ENCODE measurements at regions not wholly inside any gene's neighbourhood (a gene's known extent, or its start where the extent isn't known, plus 50 kb on each side); places are given as distances from the start of the nearest gene placed in this dataset.

GRCh38 chr7:86943447-86943846 lies 116.0 kb downstream of the ELAPOR2 start:
- H3K27ac Mint-ChIP-seq, result no peak overlapping the region
- no peaks in the 10 kb centered on the region for H3K36me3 Mint-ChIP-seq (ENCODE audit: low read depth)

GRCh38 chr7:86942995-86943394 lies 116.5 kb downstream of the ELAPOR2 start:
- ATAC-seq, result no peak
- DNase-seq, result no peak
- H3K27me3 Mint-ChIP-seq, result peaks cover 5% of the 10 kb centered on the region
- H3K27ac Mint-ChIP-seq, result no peak overlapping the region
- H3K36me3 Mint-ChIP-seq (ENCODE audit: low read depth), result no peaks in the 10 kb centered on the region
- H3K9me3 Mint-ChIP-seq, result no peaks in the 10 kb centered on the region
- H3K4me1 Mint-ChIP-seq, result no peaks in the 10 kb centered on the region
- no peak overlapping the region for H3K4me3 Mint-ChIP-seq

More at GRCh38 chr7:86943447-86943846, 116.0 kb downstream of the ELAPOR2 start:
- DNase-seq (no peak), ATAC-seq (no peak)
- no peak overlapping the region for H3K4me3 Mint-ChIP-seq
- peaks cover 5% of the 10 kb centered on the region for H3K27me3 Mint-ChIP-seq
- no peaks in the 10 kb centered on the region for H3K9me3 Mint-ChIP-seq
- no peaks in the 10 kb centered on the region for H3K4me1 Mint-ChIP-seq

- no peak overlapping the region for H3K27ac Mint-ChIP-seq
- ATAC-seq (no peak), DNase-seq (no peak)
- H3K27me3 Mint-ChIP-seq, result peaks cover 5% of the 10 kb centered on the region
- H3K9me3 Mint-ChIP-seq, result no peaks in the 10 kb centered on the region
- no peaks in the 10 kb centered on the region for H3K36me3 Mint-ChIP-seq (ENCODE audit: low read depth)
- H3K4me1 Mint-ChIP-seq, result no peaks in the 10 kb centered on the region
- no peak overlapping the region for H3K4me3 Mint-ChIP-seq
Measured at GRCh38 chr7:86942081-86942480, 117.4 kb downstream of the ELAPOR2 start.

- Mint-ChIP-seq H3K9me3 (no peaks in the 10 kb centered on the region), H3K36me3 (ENCODE audit: low read depth) (no peaks in the 10 kb centered on the region), H3K27me3 (peaks cover 2% of the 10 kb centered on the region), H3K27ac (no peak overlapping the region), H3K4me3 (no peak overlapping the region), H3K4me1 (no peaks in the 10 kb centered on the region)
- peak; percentile 36 for DNase-seq
- no peak for ATAC-seq
Measured at GRCh38 chr7:86939197-86939814, 120.1 kb downstream of the ELAPOR2 start.

- no peaks in the 10 kb centered on the region for H3K9me3 Mint-ChIP-seq
- no peaks in the 10 kb centered on the region for H3K36me3 Mint-ChIP-seq (ENCODE audit: low read depth)
Measured at GRCh38 chr7:86937363-86937878, 122.0 kb downstream of the ELAPOR2 start.

GRCh38 chr7:86933295-86933845 lies 126.1 kb downstream of the ELAPOR2 start:
- no peak overlapping the region for H3K4me3 Mint-ChIP-seq
- DNase-seq (no peak), ATAC-seq (no peak)
- no peaks in the 10 kb centered on the region for H3K36me3 Mint-ChIP-seq (ENCODE audit: low read depth)
- no peaks in the 10 kb centered on the region for H3K9me3 Mint-ChIP-seq
- H3K27ac Mint-ChIP-seq, result no peak overlapping the region
- peaks cover 15% of the 10 kb centered on the region for H3K4me1 Mint-ChIP-seq
- no peaks in the 10 kb centered on the region for H3K27me3 Mint-ChIP-seq

More at GRCh38 chr7:86937363-86937878, 122.0 kb downstream of the ELAPOR2 start:
- peak; percentile 63 for ATAC-seq
- Mint-ChIP-seq H3K4me3 (no peak overlapping the region), H3K27ac (no peak overlapping the region), H3K4me1 (no peaks in the 10 kb centered on the region), H3K27me3 (peaks cover 2% of the 10 kb centered on the region)
- DNase-seq, result no peak

- ATAC-seq (peak; percentile 70), DNase-seq (no peak)
- H3K4me3 Mint-ChIP-seq, result no peak overlapping the region
- peaks cover 2% of the 10 kb centered on the region for H3K27me3 Mint-ChIP-seq
- peaks cover 15% of the 10 kb centered on the region for H3K4me1 Mint-ChIP-seq
- H3K9me3 Mint-ChIP-seq, result no peaks in the 10 kb centered on the region
- no peaks in the 10 kb centered on the region for H3K36me3 Mint-ChIP-seq (ENCODE audit: low read depth)
- peak overlapping the region; percentile 47 for H3K27ac Mint-ChIP-seq
Measured at GRCh38 chr7:86932038-86932512, 127.4 kb downstream of the ELAPOR2 start.

- Mint-ChIP-seq H3K4me1 (peaks cover 15% of the 10 kb centered on the region), H3K4me3 (no peak overlapping the region), H3K27me3 (peaks cover 3% of the 10 kb centered on the region), H3K36me3 (ENCODE audit: low read depth) (no peaks in the 10 kb centered on the region), H3K27ac (peak overlapping the region; percentile 34), H3K9me3 (no peaks in the 10 kb centered on the region)
- DNase-seq (no peak), ATAC-seq (peak; percentile 71)
Measured at GRCh38 chr7:86931439-86931838, 128.0 kb downstream of the ELAPOR2 start.

GRCh38 chr7:86930554-86931307 lies 128.7 kb downstream of the ELAPOR2 start:
- peak overlapping the region; percentile 6 for H3K27ac Mint-ChIP-seq
- DNase-seq, result no peak
- peak; percentile 33 for ATAC-seq
- no peak overlapping the region for H3K4me3 Mint-ChIP-seq
- H3K4me1 Mint-ChIP-seq, result peaks cover 15% of the 10 kb centered on the region
- no peaks in the 10 kb centered on the region for H3K36me3 Mint-ChIP-seq (ENCODE audit: low read depth)
- no peaks in the 10 kb centered on the region for H3K9me3 Mint-ChIP-seq
- peaks cover 3% of the 10 kb centered on the region for H3K27me3 Mint-ChIP-seq

GRCh38 chr7:86929293-86930109 lies 130.0 kb downstream of the ELAPOR2 start:
- DNase-seq, result no peak
- Mint-ChIP-seq H3K27me3 (peaks cover 3% of the 10 kb centered on the region), H3K27ac (no peak overlapping the region), H3K4me1 (peaks cover 15% of the 10 kb centered on the region), H3K9me3 (no peaks in the 10 kb centered on the region), H3K36me3 (ENCODE audit: low read depth) (no peaks in the 10 kb centered on the region), H3K4me3 (no peak overlapping the region)
- no peak for ATAC-seq

GRCh38 chr7:86928308-86928707 lies 131.1 kb downstream of the ELAPOR2 start:
- H3K27me3 Mint-ChIP-seq, result peaks cover 3% of the 10 kb centered on the region
- H3K9me3 Mint-ChIP-seq, result no peaks in the 10 kb centered on the region
- no peaks in the 10 kb centered on the region for H3K36me3 Mint-ChIP-seq (ENCODE audit: low read depth)
- no peak for ATAC-seq
- peaks cover 15% of the 10 kb centered on the region for H3K4me1 Mint-ChIP-seq
- no peak overlapping the region for H3K27ac Mint-ChIP-seq
- no peak overlapping the region for H3K4me3 Mint-ChIP-seq
- no peak for DNase-seq

- H3K4me3 Mint-ChIP-seq, result no peak overlapping the region
- peaks cover 3% of the 10 kb centered on the region for H3K27me3 Mint-ChIP-seq
- peaks cover 10% of the 10 kb centered on the region for H3K4me1 Mint-ChIP-seq
- no peaks in the 10 kb centered on the region for H3K36me3 Mint-ChIP-seq (ENCODE audit: low read depth)
- DNase-seq (peak; percentile 7), ATAC-seq (no peak)
- H3K9me3 Mint-ChIP-seq, result no peaks in the 10 kb centered on the region
- no peak overlapping the region for H3K27ac Mint-ChIP-seq
Measured at GRCh38 chr7:86926732-86927131, 132.7 kb downstream of the ELAPOR2 start.

- Mint-ChIP-seq H3K36me3 (ENCODE audit: low read depth) (no peaks in the 10 kb centered on the region), H3K27me3 (peaks cover 3% of the 10 kb centered on the region), H3K9me3 (no peaks in the 10 kb centered on the region), H3K27ac (no peak overlapping the region), H3K4me1 (peaks cover 3% of the 10 kb centered on the region), H3K4me3 (no peak overlapping the region)
- no peak for DNase-seq
- no peak for ATAC-seq
Measured at GRCh38 chr7:86925221-86925620, 134.2 kb downstream of the ELAPOR2 start.

GRCh38 chr7:86923527-86923926 lies 135.9 kb downstream of the ELAPOR2 start:
- no peaks in the 10 kb centered on the region for H3K9me3 Mint-ChIP-seq
- H3K27ac Mint-ChIP-seq, result no peak overlapping the region
- DNase-seq (no peak), ATAC-seq (no peak)
- no peak overlapping the region for H3K4me3 Mint-ChIP-seq
- peaks cover 3% of the 10 kb centered on the region for H3K27me3 Mint-ChIP-seq
- no peaks in the 10 kb centered on the region for H3K36me3 Mint-ChIP-seq (ENCODE audit: low read depth)
- no peaks in the 10 kb centered on the region for H3K4me1 Mint-ChIP-seq

Measured in activated naive CD8-positive, alpha-beta T cell treated with anti-CD3 and anti-CD28 coated beads, Interleukin-2, amount 50 U/mL, for 24 hours (primary cell).